Gastrocnemius medialis (tissue), 4 donors: ENCODE measurements at regions not wholly inside any gene's neighbourhood (a gene's known extent, or its start where the extent isn't known, plus 50 kb on each side); places are given as distances from the start of the nearest gene placed in this dataset.

ENCODE experiments used
- ATAC-seq, 2 donors: fragments of 150-250 bp; one replicate each; pipeline ENCODE4 v1.9.1; 2016
- DNase-seq, 2 donors: peaks; one replicate each; pipeline ENCODE4 v3.0.0-alpha.2; 2019
- H3K27ac ChIP-seq, 4 donors: fragments of 200-600 bp; sonication (generic); 1 replicate in 1 of 4; 2 replicates in 3 of 4; pipeline ENCODE4 v1.5.1; 2016 to 2018; ENCODE audit warnings: mild to moderate bottlenecking in 2 of 4, moderate library complexity in 1 of 4
- H3K27me3 ChIP-seq, 3 donors: fragments of 200-600 bp; sonication (generic) in 2 of 3; 1 replicate in 1 of 3; 2 replicates in 2 of 3; pipeline versions ENCODE4 v1.5.1 to v1.6.0; 2016 to 2019; ENCODE audit warnings: mild to moderate bottlenecking in 1 of 3, moderate library complexity in 1 of 3
- H3K36me3 ChIP-seq, 2 donors: fragments of 200-600 bp; sonication (generic) in 1 of 2; one replicate each; pipeline ENCODE4 v1.5.1; 2017 to 2018
- H3K4me1 ChIP-seq, 2 donors: fragments of 200-600 bp; sonication (generic) in 1 of 2; one replicate each; pipeline ENCODE4 v1.5.1; 2016 to 2017; ENCODE audit warnings: mild to moderate bottlenecking in 2 of 2
- H3K4me3 ChIP-seq, 4 donors: fragments of 200-600 bp; sonication (generic) in 3 of 4; 1 replicate in 1 of 4; 2 replicates in 3 of 4; pipeline ENCODE4 v1.5.1; 2016 to 2019; ENCODE audit warnings: mild to moderate bottlenecking in 2 of 4
- H3K9me3 ChIP-seq, 3 donors: fragments of 200-600 bp; sonication (generic) in 2 of 3; 1 replicate in 1 of 3; 2 replicates in 2 of 3; pipeline ENCODE4 v1.5.1; 2016 to 2019
- CTCF ChIP-seq, 5 experiments: fragments of 450-650 bp in 3 of 5; fragments of 200-600 bp in 2 of 5; sonication (generic) in 2 of 5; IDR thresholded peaks in 4 of 5; conservative IDR thresholded peaks in 1 of 5; 1 replicate in 4 of 5; 2 replicates in 1 of 5; pipeline ENCODE4 v1.5.1; 2016 to 2019; ENCODE audit warnings: antibody characterized with exemption in 5 of 5, mild to moderate bottlenecking in 3 of 5, moderate library complexity in 3 of 5
- POLR2A ChIP-seq, 2 donors: fragments of 450-650 bp; IDR thresholded peaks; one replicate each; pipeline ENCODE4 v1.6.1; 2017; ENCODE audit warnings: antibody characterized with exemption in 2 of 2, mild to moderate bottlenecking in 2 of 2, moderate library complexity in 2 of 2
- in situ Hi-C, 4 donors: fragments of 200-750 bp; cut with MboI; loops; one replicate each; pipeline versions ENCODE4 v1.15.0 to v1.8.0; 2017; ENCODE audit warnings: low sequenced_read_pairs in 4 of 4
- intact Hi-C: fragments of 100-400 bp; cut with DNase I; formaldehyde crosslinking; loops from one replicate; pipeline ENCODE4 v1.15.1; 2023; ENCODE audit warnings: low total_unique reads

DNA sequence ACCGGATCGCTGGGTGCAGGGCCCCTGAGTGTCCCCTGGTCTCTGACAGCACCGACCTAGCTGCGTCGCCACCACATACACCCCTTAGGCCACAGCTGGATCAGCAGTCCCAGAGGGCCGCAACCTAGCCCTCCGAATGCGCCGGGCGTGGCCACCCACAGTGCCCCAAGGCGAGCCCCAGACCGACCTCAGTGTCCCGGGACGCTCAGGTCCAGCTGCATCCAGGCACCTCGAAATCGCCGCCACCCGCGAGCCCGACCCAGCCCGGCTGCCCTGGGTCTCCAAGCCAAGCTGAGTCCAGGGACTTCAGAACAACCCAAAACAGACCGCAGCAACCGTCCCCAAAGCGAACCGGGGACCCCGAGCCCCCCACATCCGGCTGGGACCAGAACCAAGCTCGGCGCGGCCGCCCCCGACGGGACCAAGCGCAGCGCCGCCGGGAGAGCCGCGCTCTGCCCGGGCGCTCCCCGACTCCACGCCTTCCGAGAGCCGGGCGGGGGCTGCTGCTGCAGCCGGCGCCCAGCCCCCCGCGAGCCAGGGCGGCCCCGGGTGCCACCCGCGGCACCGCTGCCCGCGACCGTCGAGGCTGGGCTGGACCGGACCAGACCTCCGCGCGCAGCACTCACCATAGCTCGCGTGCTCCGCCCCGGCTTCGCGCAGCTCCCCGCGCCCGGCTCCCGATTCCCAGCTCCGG, 54.6 kb upstream of the ECE1 start:
- intact Hi-C loops (loop anchor here (5.0 to 10.0 kb wide), 2 partner anchors 83 to 680 kb away; no protein-coding TSS in a partner anchor), in situ Hi-C loops (no loop called here)
- no peaks in the 10 kb centered on the region for H3K9me3 ChIP-seq
- DNase-seq (no peak), ATAC-seq (peak; percentile 8 to 32)
- peak overlapping the region; percentile 67 to 89 (median 76) for H3K27ac ChIP-seq
- no peak for TF ChIP-seq CTCF (IDR thresholded peaks at IDR 0.05 in 4 of 5, conservative IDR thresholded peaks at IDR 0.05 in 1 of 5)
- TF ChIP-seq POLR2A (IDR thresholded peaks at IDR 0.05): no peak
- H3K36me3 ChIP-seq: no peaks in the 10 kb centered on the region
- H3K27me3 ChIP-seq: no peaks in the 10 kb centered on the region
- H3K4me3 ChIP-seq: peak overlapping the region; percentile 71 to 97 (median 77)
- H3K4me1 ChIP-seq: peaks cover 2 to 13% of the 10 kb centered on the region in 2 donors

DNA sequence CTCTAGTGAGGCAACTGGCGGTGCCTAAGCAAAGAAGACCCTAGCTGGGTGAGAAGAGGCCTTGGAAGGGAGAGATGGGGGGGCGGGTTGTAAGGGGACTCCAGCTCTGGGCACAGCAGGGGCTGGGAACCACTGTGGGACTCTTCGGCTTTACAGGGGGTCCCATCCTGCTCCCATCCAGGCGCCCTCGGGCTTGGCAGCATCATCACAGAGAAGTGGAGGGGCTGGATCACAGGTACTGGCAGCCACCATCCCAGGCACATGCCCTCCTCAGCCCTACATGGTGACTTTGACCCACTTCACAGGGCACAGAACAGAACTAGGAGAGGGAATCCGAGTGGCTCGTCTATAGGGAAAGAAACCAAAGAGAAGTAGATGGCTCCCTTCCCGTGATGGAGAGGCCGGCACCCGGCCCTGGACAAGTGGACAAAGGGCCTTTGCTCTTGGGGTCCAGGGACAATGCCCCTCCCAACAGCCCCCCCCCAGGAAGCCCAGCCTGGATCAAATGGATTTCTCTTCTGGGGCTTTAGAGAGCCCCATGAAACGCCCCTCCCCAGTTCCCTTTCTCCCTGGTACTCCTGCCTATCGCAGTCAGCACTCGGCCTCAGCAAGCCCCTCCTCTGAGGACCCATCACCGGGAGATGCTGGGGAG, 54.0 kb upstream of the ECE1 start:
- H3K4me1 ChIP-seq: peaks cover 9 to 19% of the 10 kb centered on the region in 2 donors
- no peak for ATAC-seq
- H3K27ac ChIP-seq: peak overlapping the region; percentile 67 to 89 (median 76)
- H3K4me3 ChIP-seq: peak overlapping the region; percentile 71 to 97 (median 77)
- no peaks in the 10 kb centered on the region for H3K27me3 ChIP-seq
- TF ChIP-seq CTCF (IDR thresholded peaks at IDR 0.05 in 4 of 5, conservative IDR thresholded peaks at IDR 0.05 in 1 of 5) (no peak), POLR2A (IDR thresholded peaks at IDR 0.05) (no peak)
- H3K36me3 ChIP-seq: no peaks in the 10 kb centered on the region
- in situ Hi-C loops (no loop called here), intact Hi-C loops (loop anchor here (10.0 kb wide), 1 partner anchor 681 kb away; no protein-coding TSS in a partner anchor)
- no peak for DNase-seq
- no peaks in the 10 kb centered on the region for H3K9me3 ChIP-seq

DNA sequence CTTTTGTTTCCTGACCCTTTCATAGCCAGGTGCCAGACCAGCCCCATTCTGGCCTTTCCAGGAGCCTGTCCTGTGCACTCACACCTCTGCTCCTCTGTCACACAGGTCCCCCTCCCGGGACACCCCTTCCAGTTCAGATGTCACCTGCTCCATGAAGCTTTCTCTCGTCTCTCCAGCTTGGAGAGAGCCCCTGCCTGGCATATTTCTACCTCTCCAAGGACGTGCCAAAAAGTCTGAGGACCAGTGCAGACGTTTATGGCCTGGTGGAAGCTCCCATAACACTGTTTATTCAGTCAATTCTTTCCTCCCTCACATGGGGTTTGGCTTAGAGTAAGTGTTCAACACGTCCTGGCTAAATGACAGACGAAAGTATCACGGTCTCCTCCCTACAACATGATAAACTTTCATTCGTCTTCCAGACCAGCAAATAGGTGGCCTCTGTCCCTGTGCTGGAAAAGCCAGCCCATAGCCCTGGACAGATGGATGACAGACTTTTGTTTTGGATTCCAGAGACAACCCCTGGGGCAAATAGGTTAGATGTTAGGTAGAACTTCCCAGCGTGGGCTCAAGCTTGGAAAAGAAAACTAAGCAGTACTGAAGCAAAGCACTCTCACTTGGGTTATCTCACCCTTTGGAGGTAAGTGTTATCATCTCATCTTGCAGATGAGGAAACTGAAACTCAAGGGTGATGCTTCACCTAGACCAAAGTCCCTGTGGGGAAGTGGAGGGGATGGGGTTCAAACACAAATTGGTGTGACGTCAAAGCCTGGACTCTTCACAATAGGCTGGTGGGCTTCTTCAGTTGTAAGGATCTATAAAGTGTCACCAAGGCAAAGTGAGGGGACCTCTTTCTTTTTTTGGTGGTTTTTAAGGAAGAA, 52.9 kb upstream of the ECE1 start:
- Histone ChIP-seq H3K36me3 (no peaks in the 10 kb centered on the region), H3K4me3 (peak overlapping the region; percentile 11 to 80 (median 72)), H3K9me3 (no peaks in the 10 kb centered on the region), H3K27ac (peak overlapping the region; percentile 67 to 89 (median 76)), H3K27me3 (no peaks in the 10 kb centered on the region), H3K4me1 (peaks cover 19 to 29% of the 10 kb centered on the region in 2 donors)
- DNase-seq (no peak), ATAC-seq (no peak)
- in situ Hi-C loops: no loop called here
- intact Hi-C loops: loop anchor here (10.0 kb wide), 1 partner anchor 682 kb away; no protein-coding TSS in a partner anchor
- TF ChIP-seq CTCF (IDR thresholded peaks at IDR 0.05 in 4 of 5, conservative IDR thresholded peaks at IDR 0.05 in 1 of 5) (no peak), POLR2A (IDR thresholded peaks at IDR 0.05) (no peak)

DNA sequence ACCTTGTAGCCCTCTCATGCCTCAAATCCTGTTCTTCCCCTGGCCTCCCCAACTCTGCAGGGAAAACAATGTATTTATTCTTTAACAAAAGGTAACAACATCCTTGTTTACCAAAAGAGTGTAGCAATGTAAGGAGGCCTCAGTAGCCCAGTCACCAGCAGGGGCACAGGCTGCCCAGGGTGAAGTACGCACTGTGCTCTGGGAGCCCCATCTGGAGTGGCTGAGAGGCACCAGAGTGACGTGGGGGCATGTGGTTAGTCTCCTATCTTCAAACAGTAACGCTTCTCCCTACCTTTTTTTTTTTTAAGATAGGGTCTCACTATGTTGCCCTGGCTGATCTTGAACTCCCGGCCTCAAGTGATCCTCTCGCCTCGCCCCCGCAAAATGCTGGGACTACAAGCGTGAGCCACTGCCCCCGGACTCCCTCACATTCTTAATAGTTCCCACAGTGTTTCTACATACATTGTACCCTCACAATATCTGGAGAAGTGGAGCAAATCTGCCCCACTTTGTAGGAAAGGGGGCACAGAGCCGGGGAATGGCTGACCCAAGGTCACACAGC, 51.3 kb upstream of the ECE1 start:
- Histone ChIP-seq H3K4me1 (peaks cover 34 to 43% of the 10 kb centered on the region in 2 donors), H3K9me3 (no peaks in the 10 kb centered on the region), H3K27me3 (no peaks in the 10 kb centered on the region), H3K36me3 (no peaks in the 10 kb centered on the region), H3K4me3 (peak overlapping the region in 1 of 4 donors; percentile 80), H3K27ac (peak overlapping the region; percentile 67 to 89 (median 76))
- TF ChIP-seq CTCF (IDR thresholded peaks at IDR 0.05 in 4 of 5, conservative IDR thresholded peaks at IDR 0.05 in 1 of 5): no peak
- TF ChIP-seq POLR2A (IDR thresholded peaks at IDR 0.05): no peak
- ATAC-seq (no peak), DNase-seq (no peak)
- in situ Hi-C loops (no loop called here), intact Hi-C loops (loop anchor here (10.0 kb wide), 1 partner anchor 683 kb away; no protein-coding TSS in a partner anchor)
